K562 (cell line): ENCODE measurements at regions not wholly inside any gene's neighbourhood (a gene's known extent, or its start where the extent isn't known, plus 50 kb on each side); places are given as distances from the start of the nearest gene placed in this dataset.

ENCODE experiments used
- ZNF274 ChIP-seq: IDR thresholded peaks from 2 replicates; pipeline ENCODE4 v1.6.1; 2011; ENCODE audit warnings: low read depth, mild to moderate bottlenecking, low read length, moderate library complexity, borderline replicate concordance
- TF ChIP-seq, protein P1 (sequence below), 3 experiments: IDR thresholded peaks in 2 of 3; conservative IDR thresholded peaks in 1 of 3; 2 replicates each; pipeline ENCODE4 v1.5.1; 2011 to 2012; ENCODE audit warnings: low read length in 3 of 3, mild to moderate bottlenecking in 3 of 3, control low read depth in 2 of 3, improper control_type of control experiment in 1 of 3, inconsistent platforms in 1 of 3, low read depth in 1 of 3, mixed read lengths in 1 of 3, moderate library complexity in 1 of 3; ENCODE audit not compliant: insufficient read depth in 2 of 3

DNA sequence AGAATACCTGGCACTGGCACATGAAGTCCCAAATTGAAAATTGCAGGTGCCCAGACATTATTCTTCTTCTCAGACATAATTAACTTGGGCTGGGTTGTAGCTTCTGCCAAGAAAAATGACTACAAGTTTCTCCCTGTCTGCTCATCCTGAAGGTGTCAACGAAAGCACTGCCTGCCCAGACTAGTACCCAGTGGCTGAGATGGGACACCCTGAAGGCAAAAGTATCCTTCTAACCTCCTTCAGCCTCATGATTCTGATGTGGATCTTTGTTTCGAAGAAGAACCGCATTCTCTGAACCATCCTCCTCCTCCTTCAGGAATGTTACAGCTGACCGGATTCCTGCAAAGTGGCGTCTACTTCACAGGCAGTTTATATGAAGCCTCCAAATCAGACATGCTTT lies 161.1 kb upstream of the FST start:
- TF ChIP-seq, protein P1, sequence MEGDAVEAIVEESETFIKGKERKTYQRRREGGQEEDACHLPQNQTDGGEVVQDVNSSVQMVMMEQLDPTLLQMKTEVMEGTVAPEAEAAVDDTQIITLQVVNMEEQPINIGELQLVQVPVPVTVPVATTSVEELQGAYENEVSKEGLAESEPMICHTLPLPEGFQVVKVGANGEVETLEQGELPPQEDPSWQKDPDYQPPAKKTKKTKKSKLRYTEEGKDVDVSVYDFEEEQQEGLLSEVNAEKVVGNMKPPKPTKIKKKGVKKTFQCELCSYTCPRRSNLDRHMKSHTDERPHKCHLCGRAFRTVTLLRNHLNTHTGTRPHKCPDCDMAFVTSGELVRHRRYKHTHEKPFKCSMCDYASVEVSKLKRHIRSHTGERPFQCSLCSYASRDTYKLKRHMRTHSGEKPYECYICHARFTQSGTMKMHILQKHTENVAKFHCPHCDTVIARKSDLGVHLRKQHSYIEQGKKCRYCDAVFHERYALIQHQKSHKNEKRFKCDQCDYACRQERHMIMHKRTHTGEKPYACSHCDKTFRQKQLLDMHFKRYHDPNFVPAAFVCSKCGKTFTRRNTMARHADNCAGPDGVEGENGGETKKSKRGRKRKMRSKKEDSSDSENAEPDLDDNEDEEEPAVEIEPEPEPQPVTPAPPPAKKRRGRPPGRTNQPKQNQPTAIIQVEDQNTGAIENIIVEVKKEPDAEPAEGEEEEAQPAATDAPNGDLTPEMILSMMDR (IDR thresholded peaks at IDR 0.05 in 2 of 3, conservative IDR thresholded peaks at IDR 0.05 in 1 of 3; ENCODE audit: insufficient read depth in 2 of 3, low read depth in 1 of 3, low read length in 3 of 3): no peak
- TF ChIP-seq ZNF274: no peak
